NCI-H2196 (cell line): ENCODE measurements at regions not wholly inside any gene's neighbourhood (a gene's known extent, or its start where the extent isn't known, plus 50 kb on each side); places are given as distances from the start of the nearest gene placed in this dataset.

Experiments
- DNase-seq: peaks from one replicate; lab custom pipeline; 2025; ENCODE audit not compliant: unreplicated experiment; lab: John Stamatoyannopoulos, UW

GRCh38 chr5:18305288-18305924 lies 671.1 kb downstream of the TAF11L14 start:
- DNase-seq = no peak

- DNase-seq = no peak
Measured at GRCh38 chr5:18311266-18311665, 677.0 kb downstream of the TAF11L14 start.

- DNase-seq = no peak
Measured at GRCh38 chr5:18312016-18312415, 677.8 kb downstream of the TAF11L14 start.

- peak; percentile 29 for DNase-seq
Measured at GRCh38 chr5:18314192-18314778, 680.0 kb downstream of the TAF11L14 start.

GRCh38 chr5:18321262-18321942 lies 687.1 kb downstream of the TAF11L14 start:
- no peak for DNase-seq

- DNase-seq = no peak
Measured at GRCh38 chr5:18323891-18324290, 689.6 kb downstream of the TAF11L14 start.

GRCh38 chr5:18325431-18325830 lies 691.2 kb downstream of the TAF11L14 start:
- no peak for DNase-seq

GRCh38 chr5:18329328-18329727 lies 695.1 kb downstream of the TAF11L14 start:
- DNase-seq = no peak

- no peak for DNase-seq
Measured at GRCh38 chr5:18333841-18334240, 699.6 kb downstream of the TAF11L14 start.

GRCh38 chr5:18334949-18335348 lies 700.7 kb downstream of the TAF11L14 start:
- DNase-seq = no peak

GRCh38 chr5:18354828-18355227 lies 720.6 kb downstream of the TAF11L14 start:
- DNase-seq = no peak

GRCh38 chr5:18357486-18357885 lies 723.2 kb downstream of the TAF11L14 start:
- DNase-seq = no peak

GRCh38 chr5:18366234-18366633 lies 732.0 kb downstream of the TAF11L14 start:
- no peak for DNase-seq

GRCh38 chr5:18370531-18370930 lies 736.3 kb downstream of the TAF11L14 start:
- DNase-seq = no peak

GRCh38 chr5:18375641-18376040 lies 741.4 kb downstream of the TAF11L14 start:
- no peak for DNase-seq

GRCh38 chr5:18378066-18378465 lies 743.8 kb downstream of the TAF11L14 start:
- DNase-seq = no peak

- no peak for DNase-seq
Measured at GRCh38 chr5:18379189-18379588, 744.9 kb downstream of the TAF11L14 start.

GRCh38 chr5:18380729-18381362 lies 746.6 kb downstream of the TAF11L14 start:
- no peak for DNase-seq

- DNase-seq = peak; percentile 48
Measured at GRCh38 chr5:18393565-18394442, 759.5 kb downstream of the TAF11L14 start.

GRCh38 chr5:18394443-18394804 lies 760.2 kb downstream of the TAF11L14 start:
- DNase-seq = no peak
